ENCODE measurements at regions not wholly inside any gene's neighbourhood (a gene's known extent, or its start where the extent isn't known, plus 50 kb on each side); places are given as distances from the start of the nearest gene placed in this dataset.

- TF ChIP-seq CTCF (IDR thresholded peaks at IDR 0.05) = no peak
- TF ChIP-seq POLR2A (IDR thresholded peaks at IDR 0.05; ENCODE audit: low read depth) = no peak
- no peak for TF ChIP-seq EP300 (IDR thresholded peaks at IDR 0.05)
- TF ChIP-seq POLR2AphosphoS5 (IDR thresholded peaks at IDR 0.05) = no peak
Observed at GRCh38 chr17:71615820-71616219, 505.0 kb upstream of the SOX9 start.
